ENCODE measurements at regions not wholly inside any gene's neighbourhood (a gene's known extent, or its start where the extent isn't known, plus 50 kb on each side); places are given as distances from the start of the nearest gene placed in this dataset.

DNA sequence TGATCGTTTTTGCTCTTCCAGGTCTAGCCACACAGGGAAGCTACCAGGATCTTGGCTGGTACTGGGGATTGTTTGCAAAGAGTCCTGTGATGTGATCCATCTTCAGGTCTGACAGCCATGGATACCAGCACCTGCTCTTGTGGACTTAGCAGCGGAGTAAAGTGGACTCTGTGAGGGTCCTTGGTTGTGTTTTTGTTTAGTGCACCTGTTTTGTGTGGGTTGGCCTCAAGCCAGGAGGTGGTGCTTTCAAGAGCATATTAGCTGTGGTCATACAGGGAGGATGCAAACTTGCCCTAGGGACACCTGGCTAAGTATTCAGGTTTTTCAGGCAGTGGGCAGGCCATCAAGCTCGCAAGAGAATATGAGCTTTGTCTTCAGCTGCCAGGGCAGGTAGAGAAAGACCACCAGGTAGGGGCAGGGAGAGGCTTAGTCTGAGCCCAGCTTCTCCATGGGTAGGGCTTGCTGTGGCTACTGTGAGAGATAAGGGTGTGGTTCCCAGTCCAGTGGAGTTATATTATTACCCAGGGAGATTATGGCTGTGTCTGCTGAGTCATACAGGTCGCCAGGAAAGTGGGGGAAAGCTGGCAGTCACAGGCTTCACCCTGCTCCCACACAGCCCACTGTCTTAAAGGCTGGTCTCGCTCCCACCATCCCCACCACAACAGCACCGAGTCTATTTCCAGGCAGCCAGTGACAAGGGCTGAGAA, 293.7 kb downstream of the PCDH18 start:
- TF ChIP-seq, protein P1, sequence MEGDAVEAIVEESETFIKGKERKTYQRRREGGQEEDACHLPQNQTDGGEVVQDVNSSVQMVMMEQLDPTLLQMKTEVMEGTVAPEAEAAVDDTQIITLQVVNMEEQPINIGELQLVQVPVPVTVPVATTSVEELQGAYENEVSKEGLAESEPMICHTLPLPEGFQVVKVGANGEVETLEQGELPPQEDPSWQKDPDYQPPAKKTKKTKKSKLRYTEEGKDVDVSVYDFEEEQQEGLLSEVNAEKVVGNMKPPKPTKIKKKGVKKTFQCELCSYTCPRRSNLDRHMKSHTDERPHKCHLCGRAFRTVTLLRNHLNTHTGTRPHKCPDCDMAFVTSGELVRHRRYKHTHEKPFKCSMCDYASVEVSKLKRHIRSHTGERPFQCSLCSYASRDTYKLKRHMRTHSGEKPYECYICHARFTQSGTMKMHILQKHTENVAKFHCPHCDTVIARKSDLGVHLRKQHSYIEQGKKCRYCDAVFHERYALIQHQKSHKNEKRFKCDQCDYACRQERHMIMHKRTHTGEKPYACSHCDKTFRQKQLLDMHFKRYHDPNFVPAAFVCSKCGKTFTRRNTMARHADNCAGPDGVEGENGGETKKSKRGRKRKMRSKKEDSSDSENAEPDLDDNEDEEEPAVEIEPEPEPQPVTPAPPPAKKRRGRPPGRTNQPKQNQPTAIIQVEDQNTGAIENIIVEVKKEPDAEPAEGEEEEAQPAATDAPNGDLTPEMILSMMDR (conservative IDR thresholded peaks at IDR 0.05; ENCODE audit: low read depth, low read length): no peak
- no peak for TF ChIP-seq EZH2phosphoT487 (IDR thresholded peaks at IDR 0.05; ENCODE audit: borderline replicate concordance, low read length)
